SK-N-SH treated with all-trans-retinoic acid at 6 μM for 48 hours (cell line): ENCODE measurements at regions not wholly inside any gene's neighbourhood (a gene's known extent, or its start where the extent isn't known, plus 50 kb on each side); places are given as distances from the start of the nearest gene placed in this dataset.

Experiments
- ARNTL ChIP-seq: fragments of 450-650 bp; formaldehyde crosslinking; IDR thresholded peaks from 2 replicates; pipeline ENCODE4 v1.5.0; 2020; ENCODE audit warnings: low read depth, mild to moderate bottlenecking, moderate library complexity, borderline replicate concordance
- BACH2 ChIP-seq: fragments of 250-450 bp; sonication (Bioruptor Pico); IDR thresholded peaks from 2 replicates; pipeline ENCODE4 v1.9.0; 2021; ENCODE audit warnings: mild to moderate bottlenecking, borderline replicate concordance
- ESRRG ChIP-seq: fragments of 250-450 bp; sonication (Bioruptor Pico); IDR thresholded peaks from 2 replicates; pipeline ENCODE4 v1.6.1; 2021; ENCODE audit warnings: mild to moderate bottlenecking
- PATZ1 ChIP-seq: fragments of 250-450 bp; sonication (Bioruptor Pico); IDR thresholded peaks from 2 replicates; pipeline ENCODE4 v1.8.0; 2020; ENCODE audit warnings: mild to moderate bottlenecking, moderate library complexity, borderline replicate concordance
- PPARA ChIP-seq: fragments of 250-450 bp; sonication (Bioruptor Pico); IDR thresholded peaks from 2 replicates; pipeline ENCODE4 v1.5.0; 2020; ENCODE audit warnings: mild to moderate bottlenecking, borderline replicate concordance
- SNAI2 ChIP-seq: fragments of 250-450 bp; sonication (Bioruptor Pico); IDR thresholded peaks from 2 replicates; pipeline ENCODE4 v1.5.0; 2020; ENCODE audit warnings: mild to moderate bottlenecking, moderate library complexity
- TCF4 ChIP-seq: fragments of 250-450 bp; sonication (Bioruptor Pico); IDR thresholded peaks from 2 replicates; pipeline ENCODE4 v1.8.0; 2021; ENCODE audit warnings: mild to moderate bottlenecking, moderate library complexity, borderline replicate concordance
- ZFP30 ChIP-seq: fragments of 450-650 bp; formaldehyde crosslinking; IDR thresholded peaks from 2 replicates; pipeline ENCODE4 v1.5.0; 2022; ENCODE audit warnings: mild to moderate bottlenecking, moderate library complexity

- TF ChIP-seq PPARA (CRISPR knock-in tag) (no peak), SNAI2 (CRISPR knock-in tag) (no peak), ESRRG (CRISPR knock-in tag) (no peak), TCF4 (CRISPR knock-in tag) (no peak), PATZ1 (CRISPR knock-in tag) (no peak), BACH2 (no peak), ARNTL (CRISPR knock-in tag) (no peak), ZFP30 (CRISPR knock-in tag) (no peak)
These were observed 677.8 kb upstream of the ROBO1 start for GRCh38 chr3:80445641-80446040.
